SU-DHL-6 (cell line): ENCODE measurements at regions not wholly inside any gene's neighbourhood (a gene's known extent, or its start where the extent isn't known, plus 50 kb on each side); places are given as distances from the start of the nearest gene placed in this dataset.

Experiments
- H2AFZ ChIP-seq: fragments of 200-600 bp; sonication (generic); 2 replicates; pipeline ENCODE4 v1.6.1; 2014; ENCODE audit warnings: low read depth, mild to moderate bottlenecking, moderate library complexity, mixed read lengths, antibody characterized with exemption, low read length; ENCODE audit not compliant: severe bottlenecking
- H3F3A ChIP-seq: fragments of 200-600 bp; shearing (Covaris generic); 2 replicates; pipeline ENCODE4 v1.6.0; 2016; ENCODE audit warnings: antibody characterized with exemption, mild to moderate bottlenecking; ENCODE audit not compliant: insufficient read depth
- H3K27ac ChIP-seq: fragments of 200-600 bp; sonication (generic); 2 replicates; pipeline ENCODE4 v1.5.1; 2016; ENCODE audit warnings: low read depth, mild to moderate bottlenecking, low read length, moderate library complexity, mixed read lengths
- H3K27me3 ChIP-seq: fragments of 200-600 bp; sonication (generic), shearing (Covaris generic); 2 replicates; pipeline ENCODE4 v1.6.0; 2014; ENCODE audit warnings: mild to moderate bottlenecking, low read length
- H3K36me3 ChIP-seq: fragments of 200-600 bp; sonication (generic); 2 replicates; pipeline ENCODE4 v1.6.1; 2014; ENCODE audit warnings: mild to moderate bottlenecking, low read length, mixed read lengths
- H3K4me2 ChIP-seq: fragments of 300-600, 200-600 bp; shearing (Covaris generic), sonication (generic); 2 replicates; pipeline ENCODE4 v1.6.0; 2014; ENCODE audit warnings: low read length, low read depth, mild to moderate bottlenecking; ENCODE audit not compliant: poor library complexity, severe bottlenecking
- H3K4me3 ChIP-seq: fragments of 200-600 bp; sonication (generic); 2 replicates; pipeline ENCODE4 v1.5.1; 2014; ENCODE audit warnings: antibody characterized with exemption, low read length, mild to moderate bottlenecking, mixed read lengths; ENCODE audit not compliant: insufficient read depth, poor library complexity, severe bottlenecking
- H3K79me2 ChIP-seq: fragments of 200-600 bp; sonication (generic); 2 replicates; pipeline ENCODE4 v1.6.1; 2014; ENCODE audit warnings: mild to moderate bottlenecking, low read length, moderate library complexity; ENCODE audit not compliant: insufficient read depth
- H3K9ac ChIP-seq: fragments of 200-600 bp; sonication (generic); 2 replicates; pipeline ENCODE4 v1.7.0; 2014; ENCODE audit warnings: mild to moderate bottlenecking, low read length
- H3K9me2 ChIP-seq: fragments of 200-600 bp; sonication (generic); replicated peaks from 2 replicates; pipeline ENCODE4 v1.6.1; 2014; ENCODE audit warnings: low read length; ENCODE audit not compliant: insufficient read depth
- H3K9me3 ChIP-seq: fragments of 200-600 bp; sonication (generic); 2 replicates; pipeline ENCODE4 v1.6.1; 2014; ENCODE audit warnings: low read length, mixed read lengths; ENCODE audit not compliant: insufficient read depth
- H4K20me1 ChIP-seq: fragments of 200-600 bp; sonication (generic); 2 replicates; pipeline ENCODE4 v1.6.1; 2014; ENCODE audit warnings: low read depth, mild to moderate bottlenecking, antibody characterized with exemption, low read length, moderate library complexity, mixed read lengths
- CTCF ChIP-seq: fragments of 200-600 bp; sonication (generic); IDR thresholded peaks from one replicate; pipeline ENCODE4 v1.5.1; 2017; ENCODE audit warnings: antibody characterized with exemption, mild to moderate bottlenecking, low read length, moderate library complexity; ENCODE audit not compliant: insufficient read depth, poor library complexity, severe bottlenecking
- EZH2phosphoT487 ChIP-seq: fragments of 200-600 bp; sonication (generic), shearing (Covaris generic); conservative IDR thresholded peaks from 2 replicates; pipeline ENCODE4 v1.6.1; 2018; ENCODE audit warnings: mild to moderate bottlenecking, antibody characterized with exemption, low read length, moderate library complexity, mixed read lengths

- H3K4me2 ChIP-seq, result no peak overlapping the region
- H3K9ac ChIP-seq, result no peak overlapping the region
- H3F3A ChIP-seq, result no peaks in the 10 kb centered on the region
- 0 out of 2 replicates have a peak, but pooled peaks cover 6% of the 10 kb centered on the region for H3K36me3 ChIP-seq
- H3K9me2 ChIP-seq, result no peaks in the 10 kb centered on the region
- no peaks in the 10 kb centered on the region for H4K20me1 ChIP-seq
- no peaks in the 10 kb centered on the region for H3K27me3 ChIP-seq
- H3K79me2 ChIP-seq, result no peaks in the 10 kb centered on the region
- H3K9me3 ChIP-seq, result peaks cover 31% of the 10 kb centered on the region; the same call in 1 of the 2 replicates
- no peak overlapping the region for H3K4me3 ChIP-seq
- TF ChIP-seq CTCF (no peak), EZH2phosphoT487 (no peak)
- no peak overlapping the region for H2AFZ ChIP-seq
- no peak overlapping the region for H3K27ac ChIP-seq
Measured at GRCh38 chr7:106452031-106452851, 167.5 kb upstream of the NAMPT start.

- no peaks in the 10 kb centered on the region for H3K27me3 ChIP-seq
- no peak overlapping the region for H3K4me3 ChIP-seq
- no peak overlapping the region for H3K27ac ChIP-seq
- peaks cover 31% of the 10 kb centered on the region; the same call in 1 of the 2 replicates for H3K9me3 ChIP-seq
- TF ChIP-seq EZH2phosphoT487 (no peak), CTCF (no peak)
- no peaks in the 10 kb centered on the region for H3K79me2 ChIP-seq
- H3K9ac ChIP-seq, result no peak overlapping the region
- no peak overlapping the region for H3K4me2 ChIP-seq
- H2AFZ ChIP-seq, result no peak overlapping the region
- 0 out of 2 replicates have a peak, but pooled peaks cover 6% of the 10 kb centered on the region for H3K36me3 ChIP-seq
- H4K20me1 ChIP-seq, result no peaks in the 10 kb centered on the region
- H3F3A ChIP-seq, result no peaks in the 10 kb centered on the region
- H3K9me2 ChIP-seq, result no peaks in the 10 kb centered on the region
Measured at GRCh38 chr7:106451171-106451570, 166.4 kb upstream of the NAMPT start.

- TF ChIP-seq CTCF (no peak), EZH2phosphoT487 (no peak)
- 0 out of 2 replicates have a peak, but pooled peaks cover 6% of the 10 kb centered on the region for H3K36me3 ChIP-seq
- no peaks in the 10 kb centered on the region for H3K27me3 ChIP-seq
- no peaks in the 10 kb centered on the region for H3K9me2 ChIP-seq
- H4K20me1 ChIP-seq, result no peaks in the 10 kb centered on the region
- no peak overlapping the region for H3K4me3 ChIP-seq
- no peak overlapping the region for H2AFZ ChIP-seq
- H3K27ac ChIP-seq, result no peak overlapping the region
- no peak overlapping the region for H3K9ac ChIP-seq
- no peak overlapping the region for H3K4me2 ChIP-seq
- peaks cover 31% of the 10 kb centered on the region; the same call in 1 of the 2 replicates for H3K9me3 ChIP-seq
- no peaks in the 10 kb centered on the region for H3F3A ChIP-seq
- H3K79me2 ChIP-seq, result no peaks in the 10 kb centered on the region
Measured at GRCh38 chr7:106450716-106451115, 165.9 kb upstream of the NAMPT start.
